ENCODE measurements at regions not wholly inside any gene's neighbourhood (a gene's known extent, or its start where the extent isn't known, plus 50 kb on each side); places are given as distances from the start of the nearest gene placed in this dataset.
"Not testable (repeated sequence)": the region's sequence is repeated elsewhere in the genome, so short reads cannot be mapped to it uniquely, and the experiment has no call there.

DNA sequence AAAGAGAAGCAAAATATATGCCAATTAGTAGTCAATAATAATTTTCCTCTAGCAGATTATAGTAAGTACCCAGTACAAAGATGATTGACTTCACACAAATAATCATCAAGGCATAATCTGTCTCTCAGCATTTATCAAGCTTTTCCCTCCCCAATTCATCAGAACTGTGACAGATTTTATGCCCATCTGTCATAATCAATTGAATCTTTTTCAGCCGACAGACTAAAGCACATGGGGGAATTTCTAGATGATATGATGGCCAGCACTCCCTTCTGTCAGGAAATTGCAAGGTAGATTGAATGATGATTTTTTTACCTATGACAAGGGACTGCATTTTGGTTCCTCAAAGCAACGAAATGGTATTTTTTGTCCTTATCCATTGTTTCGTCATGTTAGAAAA lies 227.1 kb upstream of the CYLC2 start:
- in situ Hi-C loops (cut with MboI; ENCODE audit: low sequenced_read_pairs, unreplicated experiment): no loop called here
- DNase-seq (ENCODE audit: low spot score): no peak
- TF ChIP-seq, protein P1, sequence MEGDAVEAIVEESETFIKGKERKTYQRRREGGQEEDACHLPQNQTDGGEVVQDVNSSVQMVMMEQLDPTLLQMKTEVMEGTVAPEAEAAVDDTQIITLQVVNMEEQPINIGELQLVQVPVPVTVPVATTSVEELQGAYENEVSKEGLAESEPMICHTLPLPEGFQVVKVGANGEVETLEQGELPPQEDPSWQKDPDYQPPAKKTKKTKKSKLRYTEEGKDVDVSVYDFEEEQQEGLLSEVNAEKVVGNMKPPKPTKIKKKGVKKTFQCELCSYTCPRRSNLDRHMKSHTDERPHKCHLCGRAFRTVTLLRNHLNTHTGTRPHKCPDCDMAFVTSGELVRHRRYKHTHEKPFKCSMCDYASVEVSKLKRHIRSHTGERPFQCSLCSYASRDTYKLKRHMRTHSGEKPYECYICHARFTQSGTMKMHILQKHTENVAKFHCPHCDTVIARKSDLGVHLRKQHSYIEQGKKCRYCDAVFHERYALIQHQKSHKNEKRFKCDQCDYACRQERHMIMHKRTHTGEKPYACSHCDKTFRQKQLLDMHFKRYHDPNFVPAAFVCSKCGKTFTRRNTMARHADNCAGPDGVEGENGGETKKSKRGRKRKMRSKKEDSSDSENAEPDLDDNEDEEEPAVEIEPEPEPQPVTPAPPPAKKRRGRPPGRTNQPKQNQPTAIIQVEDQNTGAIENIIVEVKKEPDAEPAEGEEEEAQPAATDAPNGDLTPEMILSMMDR (IDR thresholded peaks at IDR 0.05; ENCODE audit: borderline replicate concordance, control extremely low read depth, extremely low read depth, insufficient read depth, missing control alignments): no peak

- TF ChIP-seq, protein P1 (IDR thresholded peaks at IDR 0.05; ENCODE audit: borderline replicate concordance, control extremely low read depth, extremely low read depth, insufficient read depth, missing control alignments): no peak
- no peak for DNase-seq (ENCODE audit: low spot score)
- in situ Hi-C loops (cut with MboI; ENCODE audit: low sequenced_read_pairs, unreplicated experiment): no loop called here
These were observed 228.1 kb upstream of the CYLC2 start for GRCh38 chr9:102767076-102767475.

GRCh38 chr9:102740578-102740977 lies 254.6 kb upstream of the CYLC2 start:
- in situ Hi-C loops (cut with MboI; ENCODE audit: low sequenced_read_pairs, unreplicated experiment): no loop called here
- DNase-seq (ENCODE audit: low spot score): no peak
- TF ChIP-seq, protein P1 (IDR thresholded peaks at IDR 0.05; ENCODE audit: borderline replicate concordance, control extremely low read depth, extremely low read depth, insufficient read depth, missing control alignments): no peak

- DNase-seq (ENCODE audit: low spot score): no peak
- TF ChIP-seq, protein P1 (IDR thresholded peaks at IDR 0.05; ENCODE audit: borderline replicate concordance, control extremely low read depth, extremely low read depth, insufficient read depth, missing control alignments): no peak
- in situ Hi-C loops (cut with MboI; ENCODE audit: low sequenced_read_pairs, unreplicated experiment): no loop called here
These were observed 266.2 kb upstream of the CYLC2 start for GRCh38 chr9:102728946-102729345.

DNA sequence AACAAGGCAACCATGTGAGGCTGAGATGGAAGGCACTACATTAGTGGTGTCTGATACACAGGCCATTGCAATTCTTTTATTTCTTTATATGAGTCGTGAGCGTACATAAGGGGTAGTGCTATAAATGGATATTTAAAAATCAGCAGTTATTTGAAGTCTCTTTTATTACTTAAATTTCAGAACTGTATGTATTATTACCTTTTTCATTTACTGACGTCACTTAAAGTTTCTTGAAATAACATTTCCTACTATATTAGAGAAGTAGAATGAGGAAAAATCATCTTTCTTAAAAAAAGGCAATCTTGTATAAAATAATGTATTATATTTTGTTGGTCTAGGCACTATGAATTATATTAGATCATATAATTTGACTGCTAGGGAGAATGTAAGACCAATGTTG lies 280.9 kb upstream of the CYLC2 start:
- TF ChIP-seq, protein P1 (IDR thresholded peaks at IDR 0.05; ENCODE audit: borderline replicate concordance, control extremely low read depth, extremely low read depth, insufficient read depth, missing control alignments): no peak
- DNase-seq (ENCODE audit: low spot score): no peak
- in situ Hi-C loops (cut with MboI; ENCODE audit: low sequenced_read_pairs, unreplicated experiment): no loop called here

DNA sequence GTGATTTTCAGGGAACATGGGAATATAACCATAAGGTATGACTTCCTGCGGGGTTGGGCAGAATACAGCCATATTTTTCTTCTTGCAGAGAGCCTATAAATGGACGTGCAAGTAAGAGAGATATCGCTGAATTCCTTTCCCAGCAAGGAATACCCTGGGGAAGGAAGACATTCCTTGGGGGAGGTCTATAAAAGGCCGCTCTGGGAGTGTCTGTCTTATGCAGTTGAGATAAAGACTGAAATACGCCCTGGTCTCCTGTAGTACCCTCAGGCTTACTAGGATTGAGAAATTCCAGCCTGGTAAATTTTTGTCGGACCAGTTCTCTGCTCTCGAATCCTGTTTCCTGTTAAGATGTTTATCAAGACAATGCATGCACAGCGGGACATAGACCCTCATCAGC lies 282.2 kb upstream of the CYLC2 start:
- DNase-seq (ENCODE audit: low spot score); in situ Hi-C loops (cut with MboI; ENCODE audit: low sequenced_read_pairs, unreplicated experiment): not testable (repeated sequence)

DNA sequence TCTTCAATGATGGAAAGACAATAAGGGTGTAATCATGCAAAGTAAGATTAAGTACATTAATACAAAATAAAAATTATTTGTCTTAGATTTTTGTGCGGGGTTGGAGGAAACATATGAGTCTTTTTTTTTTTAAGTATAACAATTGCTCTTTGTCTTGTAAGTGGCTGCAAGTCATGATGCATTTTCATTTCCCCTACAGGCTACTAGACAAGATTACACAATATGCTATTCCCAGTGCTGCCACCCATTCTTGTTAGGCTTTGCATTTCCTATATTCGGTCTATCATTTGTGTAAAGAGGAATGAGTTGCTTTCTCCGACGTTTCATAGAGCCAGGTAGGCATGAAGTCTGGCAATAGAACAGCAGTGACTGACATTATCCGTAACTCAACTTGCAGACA lies 294.2 kb upstream of the CYLC2 start:
- TF ChIP-seq, protein P1 (IDR thresholded peaks at IDR 0.05; ENCODE audit: borderline replicate concordance, control extremely low read depth, extremely low read depth, insufficient read depth, missing control alignments): no peak
- in situ Hi-C loops (cut with MboI; ENCODE audit: low sequenced_read_pairs, unreplicated experiment): no loop called here
- DNase-seq (ENCODE audit: low spot score): no peak

Data from GM13976 (cell line).